WTC11 (cell line): ENCODE measurements at regions not wholly inside any gene's neighbourhood (a gene's known extent, or its start where the extent isn't known, plus 50 kb on each side); places are given as distances from the start of the nearest gene placed in this dataset.

Experiments
- ATAC-seq: fragments of 200-7000 bp; cut with Tn5 transposase; 2 replicates; pipeline ENCODE4 v1.10.0; 2021; ENCODE audit warnings: mild to moderate bottlenecking, moderate library complexity
- CTCF ChIA-PET: fragments of 300-600 bp; sonication (Branson Sonifier 250); formaldehyde crosslinking; loops from one replicate; lab custom pipeline; 2021; ENCODE audit warnings: antibody characterized with exemption; lab: Charles Lee
- POLR2A ChIA-PET: fragments of 350-600 bp; sonication (Branson Sonifier 250); formaldehyde crosslinking; loops from one replicate; lab custom pipeline; 2021; ENCODE audit warnings: antibody characterized with exemption; lab: Charles Lee
- DNase-seq: peaks from one replicate; pipeline ENCODE4 v3.0.0; 2021; ENCODE audit warnings: low spot score
- H3K27ac Mint-ChIP-seq: 2 replicates; pipeline ENCODE4 v1.8.0; 2021; ENCODE audit warnings: mixed read lengths
- H3K27me3 Mint-ChIP-seq: 2 replicates; pipeline ENCODE4 v1.8.0; 2021; ENCODE audit warnings: low read depth, mild to moderate bottlenecking, moderate library complexity, mixed read lengths
- H3K36me3 Mint-ChIP-seq: 2 replicates; pipeline ENCODE4 v1.8.0; 2021; ENCODE audit warnings: mixed read lengths
- H3K4me1 Mint-ChIP-seq: 2 replicates; pipeline ENCODE4 v1.8.0; 2022; ENCODE audit warnings: mixed read lengths
- H3K4me3 Mint-ChIP-seq: 2 replicates; pipeline ENCODE4 v1.8.0; 2021; ENCODE audit warnings: mild to moderate bottlenecking, moderate library complexity, mixed read lengths
- H3K9me3 Mint-ChIP-seq: 2 replicates; pipeline ENCODE4 v1.8.0; 2021; ENCODE audit warnings: mixed read lengths
- ARID4B ChIP-seq: sonication (generic); formaldehyde crosslinking; IDR thresholded peaks from 2 replicates; pipeline ENCODE4 v1.8.0; 2023; ENCODE audit warnings: missing genetic modification reagents, mild to moderate bottlenecking, borderline replicate concordance
- ATF1 ChIP-seq: sonication (generic); formaldehyde crosslinking; IDR thresholded peaks from 2 replicates; pipeline ENCODE4 v1.8.1; 2023; ENCODE audit warnings: mild to moderate bottlenecking, moderate library complexity, missing genetic modification reagents
- E2F5 ChIP-seq: sonication (generic); formaldehyde crosslinking; IDR thresholded peaks from 2 replicates; pipeline ENCODE4 v1.8.1; 2022; ENCODE audit warnings: mild to moderate bottlenecking, moderate library complexity, missing genetic modification reagents
- ESRRA ChIP-seq: sonication (generic); formaldehyde crosslinking; IDR thresholded peaks from 2 replicates; pipeline ENCODE4 v1.8.1; 2022; ENCODE audit warnings: mild to moderate bottlenecking, missing genetic modification reagents, borderline replicate concordance
- ETV6 ChIP-seq: sonication (generic); formaldehyde crosslinking; IDR thresholded peaks from 2 replicates; pipeline ENCODE4 v1.8.1; 2022; ENCODE audit warnings: mild to moderate bottlenecking, missing genetic modification reagents
- FOXP1 ChIP-seq: sonication (generic); formaldehyde crosslinking; IDR thresholded peaks from 2 replicates; pipeline ENCODE4 v1.8.0; 2022; ENCODE audit warnings: missing genetic modification reagents, mild to moderate bottlenecking, moderate library complexity, borderline replicate concordance
- MXD4 ChIP-seq: fragments of 250-450 bp; sonication (Bioruptor Pico); IDR thresholded peaks from 2 replicates; pipeline ENCODE4 v1.8.0; 2021; ENCODE audit warnings: mild to moderate bottlenecking, moderate library complexity, borderline replicate concordance
- NFE2L1 ChIP-seq: sonication (generic); formaldehyde crosslinking; IDR thresholded peaks from 2 replicates; pipeline ENCODE4 v1.8.1; 2023; ENCODE audit warnings: missing genetic modification reagents
- OVOL2 ChIP-seq: fragments of 250-450 bp; sonication (Bioruptor Pico); IDR thresholded peaks from 2 replicates; pipeline ENCODE4 v1.9.0; 2021; ENCODE audit warnings: mild to moderate bottlenecking, borderline replicate concordance
- RELA ChIP-seq: sonication (generic); formaldehyde crosslinking; IDR thresholded peaks from 2 replicates; pipeline ENCODE4 v1.8.1; 2022; ENCODE audit warnings: missing genetic modification reagents, mild to moderate bottlenecking, borderline replicate concordance
- STAT6 ChIP-seq: sonication (generic); formaldehyde crosslinking; conservative IDR thresholded peaks from 2 replicates; pipeline ENCODE4 v1.8.1; 2023; ENCODE audit warnings: mild to moderate bottlenecking, low read depth, missing genetic modification reagents, moderate library complexity
- TCF7 ChIP-seq: sonication (generic); formaldehyde crosslinking; IDR thresholded peaks from 2 replicates; pipeline ENCODE4 v1.8.0; 2022; ENCODE audit warnings: mild to moderate bottlenecking, low read depth, missing genetic modification reagents, moderate library complexity
- USF2 ChIP-seq: sonication (generic); formaldehyde crosslinking; IDR thresholded peaks from 2 replicates; pipeline ENCODE4 v1.8.1; 2023; ENCODE audit warnings: mild to moderate bottlenecking, missing genetic modification reagents, moderate library complexity
- ZNF138 ChIP-seq: sonication (generic); formaldehyde crosslinking; conservative IDR thresholded peaks from 2 replicates; pipeline ENCODE4 v1.8.1; 2022; ENCODE audit warnings: mild to moderate bottlenecking, moderate library complexity, missing genetic modification reagents
- ZNF396 ChIP-seq: fragments of 250-450 bp; sonication (Bioruptor Pico); IDR thresholded peaks from 2 replicates; pipeline ENCODE4 v1.8.0; 2021; ENCODE audit warnings: mild to moderate bottlenecking, moderate library complexity, borderline replicate concordance
- ZSCAN18 ChIP-seq: fragments of 250-450 bp; sonication (Bioruptor Pico); IDR thresholded peaks from 2 replicates; pipeline ENCODE4 v2.1.2; 2022; ENCODE audit warnings: mild to moderate bottlenecking, moderate library complexity

GRCh38 chr5:115387816-115388215 is 91.4 kb upstream of the CCDC112 start (continued):
- TF ChIP-seq STAT6 (CRISPR knock-in tag) = no peak
- TF ChIP-seq FOXP1 = no peak
- no peak for TF ChIP-seq TCF7 (CRISPR knock-in tag)
- no peak for TF ChIP-seq USF2 (CRISPR knock-in tag)

- H3K36me3 Mint-ChIP-seq = no peaks in the 10 kb centered on the region
- DNase-seq = no peak
- POLR2A ChIA-PET = no interaction called here
- H3K4me1 Mint-ChIP-seq = peaks cover 3% of the 10 kb centered on the region
- CTCF ChIA-PET = no interaction called here
- no peak for TF ChIP-seq RELA
- no peak for TF ChIP-seq ZSCAN18
- no peak for ATAC-seq
- H3K27me3 Mint-ChIP-seq = no peaks in the 10 kb centered on the region
- peaks cover 4% of the 10 kb centered on the region; the same call in 1 of the 2 replicates for H3K9me3 Mint-ChIP-seq
- no peak overlapping the region for H3K27ac Mint-ChIP-seq
- no peak overlapping the region for H3K4me3 Mint-ChIP-seq
These were observed 90.2 kb upstream of the CCDC112 start for GRCh38 chr5:115386657-115387056.

GRCh38 chr5:115384587-115385375 is 88.3 kb upstream of the CCDC112 start:
- Mint-ChIP-seq H3K4me1 (peaks cover 3% of the 10 kb centered on the region), H3K36me3 (no peaks in the 10 kb centered on the region), H3K27ac (no peak overlapping the region), H3K27me3 (no peaks in the 10 kb centered on the region), H3K4me3 (no peak overlapping the region), H3K9me3 (no peaks in the 10 kb centered on the region)
- TF ChIP-seq ATF1 (CRISPR knock-in tag) = no peak
- TF ChIP-seq ESRRA = no peak
- TF ChIP-seq ZNF138 (CRISPR knock-in tag) = no peak
- no peak for TF ChIP-seq E2F5
- no peak for TF ChIP-seq MXD4 (CRISPR knock-in tag)
- DNase-seq = no peak
- ChIA-PET POLR2A (no interaction called here), CTCF (no interaction called here)
- no peak for ATAC-seq

GRCh38 chr5:115382989-115383388 is 86.5 kb upstream of the CCDC112 start:
- no peak overlapping the region for H3K4me3 Mint-ChIP-seq
- DNase-seq (no peak), ATAC-seq (no peak)
- no peaks in the 10 kb centered on the region for H3K27me3 Mint-ChIP-seq
- H3K4me1 Mint-ChIP-seq = peaks cover 4% of the 10 kb centered on the region
- CTCF ChIA-PET = no interaction called here
- POLR2A ChIA-PET = no interaction called here
- no peak overlapping the region for H3K27ac Mint-ChIP-seq
- H3K9me3 Mint-ChIP-seq = no peaks in the 10 kb centered on the region
- H3K36me3 Mint-ChIP-seq = no peaks in the 10 kb centered on the region
- TF ChIP-seq ETV6 (CRISPR knock-in tag) (no peak), ZSCAN18 (no peak), ARID4B (CRISPR knock-in tag) (no peak), OVOL2 (CRISPR knock-in tag) (no peak), ZNF396 (no peak), NFE2L1 (CRISPR knock-in tag) (no peak), USF2 (CRISPR knock-in tag) (no peak)
